H9 (cell line): ENCODE measurements at regions not wholly inside any gene's neighbourhood (a gene's known extent, or its start where the extent isn't known, plus 50 kb on each side); places are given as distances from the start of the nearest gene placed in this dataset.

Experiments
- DNase-seq: peaks from one replicate; pipeline ENCODE4 v3.0.0-alpha.2; 2017
- H2AFZ ChIP-seq: one replicate; pipeline ENCODE4 v1.6.1; 2013; ENCODE audit warnings: mild to moderate bottlenecking, low read length, control low read depth, moderate library complexity
- H2AK5ac ChIP-seq: 2 replicates; pipeline ENCODE4 v1.6.1; 2013; ENCODE audit warnings: low read length, control low read depth, mixed read lengths; ENCODE audit not compliant: insufficient read length
- H2BK120ac ChIP-seq: one replicate; pipeline ENCODE4 v1.6.1; 2013; ENCODE audit warnings: low read depth, mild to moderate bottlenecking, low read length, control low read depth, inconsistent platforms; ENCODE audit not compliant: poor library complexity, severe bottlenecking
- H2BK12ac ChIP-seq: 2 replicates; pipeline ENCODE4 v1.6.1; 2013; ENCODE audit warnings: low read length, control low read depth, mixed read lengths, low read depth; ENCODE audit not compliant: insufficient read length
- H2BK15ac ChIP-seq: 2 replicates; pipeline ENCODE4 v1.6.1; 2013; ENCODE audit warnings: low read depth, low read length, control low read depth
- H2BK20ac ChIP-seq: one replicate; pipeline ENCODE4 v1.6.1; 2013; ENCODE audit warnings: low read depth, mild to moderate bottlenecking, low read length, control low read depth, inconsistent platforms; ENCODE audit not compliant: poor library complexity, severe bottlenecking
- H2BK5ac ChIP-seq: 2 replicates; pipeline ENCODE4 v1.6.1; 2013; ENCODE audit warnings: low read length, control low read depth, mixed read lengths; ENCODE audit not compliant: insufficient read length
- H3K14ac ChIP-seq: 2 replicates; pipeline ENCODE4 v1.6.1; 2013; ENCODE audit warnings: low read length, control low read depth; ENCODE audit not compliant: insufficient read depth
- H3K18ac ChIP-seq: 2 replicates; pipeline ENCODE4 v1.6.1; 2013; ENCODE audit warnings: low read depth, mild to moderate bottlenecking, mixed read lengths, low read length, control low read depth; ENCODE audit not compliant: insufficient read length
- H3K23ac ChIP-seq: 2 replicates; pipeline ENCODE4 v1.6.1; 2013; ENCODE audit warnings: low read length, control low read depth, mixed read lengths, low read depth; ENCODE audit not compliant: insufficient read length
- H3K23me2 ChIP-seq: 2 replicates; pipeline ENCODE4 v1.6.1; 2013; ENCODE audit warnings: low read depth, mild to moderate bottlenecking, mixed read lengths, low read length, control low read depth; ENCODE audit not compliant: insufficient read length, poor library complexity, severe bottlenecking
- H3K27ac ChIP-seq: 2 replicates; pipeline ENCODE4 v1.5.1; 2013; ENCODE audit warnings: low read length, control low read depth, mixed read lengths, low read depth; ENCODE audit not compliant: insufficient read length
- H3K27me3 ChIP-seq: 2 replicates; pipeline ENCODE4 v1.6.1; 2013; ENCODE audit warnings: low read length, control low read depth, inconsistent platforms; ENCODE audit not compliant: insufficient read depth
- H3K4ac ChIP-seq: 2 replicates; pipeline ENCODE4 v1.6.1; 2013; ENCODE audit warnings: low read depth, mild to moderate bottlenecking, control low read depth, inconsistent platforms, low read length, moderate library complexity
- H3K4me1 ChIP-seq: 2 replicates; pipeline ENCODE4 v1.6.1; 2013; ENCODE audit warnings: low read length, control low read depth, inconsistent platforms; ENCODE audit not compliant: insufficient read depth
- H3K4me2 ChIP-seq: 2 replicates; pipeline ENCODE4 v1.6.1; 2013; ENCODE audit warnings: low read length, control low read depth, mixed read lengths; ENCODE audit not compliant: insufficient read length, insufficient read depth
- H3K56ac ChIP-seq: 2 replicates; pipeline ENCODE4 v1.6.1; 2013; ENCODE audit warnings: low read depth, mild to moderate bottlenecking, mixed read lengths, low read length, control low read depth; ENCODE audit not compliant: insufficient read length
- H3K79me1 ChIP-seq: 2 replicates; pipeline ENCODE4 v1.6.1; 2013; ENCODE audit warnings: low read depth, mild to moderate bottlenecking, moderate library complexity, low read length, control low read depth, inconsistent platforms; ENCODE audit not compliant: insufficient read depth, poor library complexity, severe bottlenecking
- H3K79me2 ChIP-seq: 2 replicates; pipeline ENCODE4 v1.6.1; 2013; ENCODE audit warnings: low read length, control low read depth, inconsistent platforms; ENCODE audit not compliant: insufficient read depth
- H3K9ac ChIP-seq: 2 replicates; pipeline ENCODE4 v1.6.1; 2013; ENCODE audit warnings: low read length, control low read depth, mixed read lengths; ENCODE audit not compliant: insufficient read length; ENCODE audit errors: extremely low read depth
- H3K9me3 ChIP-seq: one replicate; pipeline ENCODE4 v1.6.1; 2013; ENCODE audit warnings: low read depth, low read length, inconsistent platforms; ENCODE audit not compliant: control insufficient read depth
- H3T11ph ChIP-seq: one replicate; pipeline ENCODE4 v1.6.1; 2013; ENCODE audit warnings: mild to moderate bottlenecking, low read length, control low read depth, inconsistent platforms
- H4K20me1 ChIP-seq: one replicate; pipeline ENCODE4 v1.6.1; 2013; ENCODE audit not compliant: control insufficient read depth, insufficient read length, insufficient read depth
- H4K5ac ChIP-seq: 2 replicates; pipeline ENCODE4 v1.6.1; 2013; ENCODE audit warnings: low read depth, mild to moderate bottlenecking, mixed read lengths, low read length, control low read depth; ENCODE audit not compliant: insufficient read length
- H4K8ac ChIP-seq: replicated peaks from 2 replicates; pipeline ENCODE4 v1.6.1; 2013; ENCODE audit warnings: low read length, control low read depth, mixed read lengths, low read depth; ENCODE audit not compliant: insufficient read length
- H4K91ac ChIP-seq: 2 replicates; pipeline ENCODE4 v1.6.1; 2013; ENCODE audit warnings: low read depth, mild to moderate bottlenecking, moderate library complexity, mixed read lengths, low read length, control low read depth; ENCODE audit not compliant: insufficient read length
- H3K27ac Mint-ChIP-seq, 3 experiments: 2 replicates in 2 of 3; 3 replicates in 1 of 3; pipeline ENCODE4 v1.8.0; 2020 to 2021; ENCODE audit warnings: mixed read lengths in 3 of 3, mild to moderate bottlenecking in 1 of 3, moderate library complexity in 1 of 3
- H3K27me3 Mint-ChIP-seq: 2 replicates; pipeline ENCODE4 v1.8.0; 2021; ENCODE audit warnings: low read depth, mild to moderate bottlenecking, moderate library complexity, mixed read lengths
- H3K36me3 Mint-ChIP-seq, 3 experiments: 2 replicates in 2 of 3; 3 replicates in 1 of 3; pipeline ENCODE4 v1.8.0; 2020 to 2021; ENCODE audit warnings: low read depth in 3 of 3, mixed read lengths in 3 of 3; ENCODE audit not compliant: insufficient read depth in 1 of 3
- H3K4me1 Mint-ChIP-seq, 2 experiments: 2 replicates each; pipeline ENCODE4 v1.8.0; 2020; ENCODE audit warnings: mixed read lengths in 2 of 2
- H3K4me3 Mint-ChIP-seq, 2 experiments: 2 replicates in 1 of 2; 3 replicates in 1 of 2; pipeline ENCODE4 v1.8.0; 2020 to 2021; ENCODE audit warnings: mild to moderate bottlenecking in 2 of 2, mixed read lengths in 2 of 2, moderate library complexity in 1 of 2
- H3K9me3 Mint-ChIP-seq, 2 experiments: 2 replicates in 1 of 2; 3 replicates in 1 of 2; pipeline ENCODE4 v1.8.0; 2020; ENCODE audit warnings: mild to moderate bottlenecking in 2 of 2, mixed read lengths in 2 of 2, moderate library complexity in 1 of 2
- CTCF ChIP-seq: fragments of 200-600 bp; sonication (generic); conservative IDR thresholded peaks from 3 replicates; pipeline ENCODE4 v1.8.0; 2021; ENCODE audit warnings: antibody characterized with exemption, mild to moderate bottlenecking
- WGBS: extraction: QIAGEN DNeasy Blood & Tissue Kit; methylation state at CpG from one replicate; pipeline ENCODE4 v1.1.7; 2013; ENCODE audit warnings: missing lambda C conversion rate, low lambda C conversion rate, mixed read lengths; ENCODE audit not compliant: insufficient read length; ENCODE audit errors: extremely low coverage; 5-methylcytosine and 5-hydroxymethylcytosine counted together

DNA sequence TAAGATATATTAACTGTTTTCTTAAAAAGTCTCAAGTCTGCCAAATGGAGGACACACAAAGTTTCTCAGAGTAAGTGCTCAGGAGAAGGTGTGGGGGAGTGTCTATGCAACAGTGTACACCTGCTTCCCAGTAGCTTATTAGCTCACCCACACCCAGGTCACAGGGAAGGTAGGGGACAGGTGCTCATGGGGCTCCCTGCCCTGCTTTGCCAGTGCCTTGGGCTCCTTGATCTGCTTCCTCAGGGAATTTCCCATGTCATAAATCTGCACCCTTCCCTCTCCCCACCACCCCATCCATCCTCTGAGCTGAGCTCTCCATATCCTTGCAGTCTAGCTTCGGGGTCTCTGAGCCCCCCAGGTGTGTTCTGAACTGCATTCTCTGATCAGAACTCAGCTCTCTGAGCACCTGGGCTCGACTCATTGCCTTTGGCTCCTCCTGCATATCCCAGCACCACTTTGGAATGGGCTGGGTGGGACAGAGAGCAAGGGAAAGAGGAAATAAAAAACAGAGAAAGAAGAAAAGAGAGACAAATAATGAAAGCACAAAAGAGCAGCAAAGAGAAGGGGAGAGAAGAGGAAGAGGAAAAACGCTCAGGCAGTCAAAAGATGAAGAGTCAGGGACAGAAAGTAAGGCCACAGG is 87.0 kb upstream of the ATP1B1 start:
- no peak overlapping the region; a peak in 1 of 5 replicates for H3K4me3 Mint-ChIP-seq
- DNase-seq, result no peak
- no peak overlapping the region for H4K8ac ChIP-seq

More for the DNA sequence above, 87.0 kb upstream of the ATP1B1 start:
- Histone ChIP-seq H3K18ac (no peak overlapping the region), H3K4ac (no peak overlapping the region), H4K20me1 (no peaks in the 10 kb centered on the region), H3K23ac (no peak overlapping the region), H2BK20ac (no peak overlapping the region), H2BK120ac (no peak overlapping the region), H3K14ac (no peak overlapping the region), H2BK15ac (no peak overlapping the region), H2BK5ac (no peak overlapping the region), H2AFZ (no peak overlapping the region), H3T11ph (no peak overlapping the region), H2BK12ac (no peak overlapping the region), H3K79me2 (no peaks in the 10 kb centered on the region), H3K23me2 (no peaks in the 10 kb centered on the region), H3K79me1 (no peaks in the 10 kb centered on the region), H3K27me3 (no peaks in the 10 kb centered on the region), H3K56ac (no peak overlapping the region), H3K9ac (no peak overlapping the region), H2AK5ac (no peak overlapping the region), H3K9me3 (no peaks in the 10 kb centered on the region), H3K27ac (no peak overlapping the region), H3K4me2 (no peak overlapping the region), H4K5ac (no peak overlapping the region), H3K4me1 (no peaks in the 10 kb centered on the region), H4K91ac (no peak overlapping the region)
- H3K9me3 Mint-ChIP-seq, result peaks cover 0 to 2% of the 10 kb centered on the region in 2 experiments; a peak in 1 of 5 replicates
- no peaks in the 10 kb centered on the region for H3K27me3 Mint-ChIP-seq
- no peaks in the 10 kb centered on the region for H3K36me3 Mint-ChIP-seq
- no peak overlapping the region; a peak in 1 of 7 replicates for H3K27ac Mint-ChIP-seq
- WGBS, result no CpG with 5 or more reads among the region's 3 CpGs
- H3K4me1 Mint-ChIP-seq, result no peaks in the 10 kb centered on the region
- TF ChIP-seq CTCF, result no peak
